NCI-H1048 (cell line): ENCODE measurements at regions not wholly inside any gene's neighbourhood (a gene's known extent, or its start where the extent isn't known, plus 50 kb on each side); places are given as distances from the start of the nearest gene placed in this dataset.
A peak's percentile ranks its signal among the peaks of the same experiment; 100 is the strongest.

Experiments
- DNase-seq: peaks from one replicate; lab custom pipeline; 2025; lab: John Stamatoyannopoulos, UW

- DNase-seq, result no peak
Measured at GRCh38 chr9:81191222-81191621, 498.1 kb downstream of the TLE1 start.

GRCh38 chr9:81190659-81191058 is 498.7 kb downstream of the TLE1 start:
- DNase-seq, result no peak

- DNase-seq, result no peak
Measured at GRCh38 chr9:81183761-81184160, 505.6 kb downstream of the TLE1 start.

- DNase-seq, result no peak
Measured at GRCh38 chr9:81182431-81182830, 506.9 kb downstream of the TLE1 start.

- no peak for DNase-seq
Measured at GRCh38 chr9:81174023-81174422, 515.3 kb downstream of the TLE1 start.

- no peak for DNase-seq
Measured at GRCh38 chr9:81171689-81172088, 517.7 kb downstream of the TLE1 start.

- no peak for DNase-seq
Measured at GRCh38 chr9:81162361-81162760, 527.0 kb downstream of the TLE1 start.

- no peak for DNase-seq
Measured at GRCh38 chr9:81156381-81156780, 533.0 kb downstream of the TLE1 start.

GRCh38 chr9:81150016-81150625 is 539.2 kb downstream of the TLE1 start:
- peak; percentile 24 for DNase-seq

GRCh38 chr9:81146684-81147337 is 542.5 kb downstream of the TLE1 start:
- no peak for DNase-seq

GRCh38 chr9:81146241-81146640 is 543.1 kb downstream of the TLE1 start:
- DNase-seq, result no peak

- no peak for DNase-seq
Measured at GRCh38 chr9:81145331-81145963, 543.9 kb downstream of the TLE1 start.

- no peak for DNase-seq
Measured at GRCh38 chr9:81141961-81142360, 547.4 kb downstream of the TLE1 start.

- DNase-seq, result no peak
Measured at GRCh38 chr9:81137976-81138568, 551.3 kb downstream of the TLE1 start.

GRCh38 chr9:81132796-81133195 is 556.6 kb downstream of the TLE1 start:
- no peak for DNase-seq

GRCh38 chr9:81132318-81132717 is 557.0 kb downstream of the TLE1 start:
- no peak for DNase-seq

- no peak for DNase-seq
Measured at GRCh38 chr9:81128701-81129100, 560.6 kb downstream of the TLE1 start.

GRCh38 chr9:81125446-81126092 is 563.8 kb downstream of the TLE1 start:
- no peak for DNase-seq

GRCh38 chr9:81123526-81123925 is 565.8 kb downstream of the TLE1 start:
- no peak for DNase-seq

GRCh38 chr9:81122749-81123148 is 566.6 kb downstream of the TLE1 start:
- no peak for DNase-seq

GRCh38 chr9:81119591-81119990 is 569.8 kb downstream of the TLE1 start:
- no peak for DNase-seq

- DNase-seq, result no peak
Measured at GRCh38 chr9:81118416-81118815, 570.9 kb downstream of the TLE1 start.
